HG03457 (cell line): ENCODE measurements at regions not wholly inside any gene's neighbourhood (a gene's known extent, or its start where the extent isn't known, plus 50 kb on each side); places are given as distances from the start of the nearest gene placed in this dataset.

Experiments
- ATAC-seq: cut with Tn5 transposase; IDR thresholded peaks from one replicate; pipeline ENCODE4 v1.9.1; 2021; ENCODE audit warnings: moderate number of reproducible peaks; ENCODE audit not compliant: unreplicated experiment

DNA sequence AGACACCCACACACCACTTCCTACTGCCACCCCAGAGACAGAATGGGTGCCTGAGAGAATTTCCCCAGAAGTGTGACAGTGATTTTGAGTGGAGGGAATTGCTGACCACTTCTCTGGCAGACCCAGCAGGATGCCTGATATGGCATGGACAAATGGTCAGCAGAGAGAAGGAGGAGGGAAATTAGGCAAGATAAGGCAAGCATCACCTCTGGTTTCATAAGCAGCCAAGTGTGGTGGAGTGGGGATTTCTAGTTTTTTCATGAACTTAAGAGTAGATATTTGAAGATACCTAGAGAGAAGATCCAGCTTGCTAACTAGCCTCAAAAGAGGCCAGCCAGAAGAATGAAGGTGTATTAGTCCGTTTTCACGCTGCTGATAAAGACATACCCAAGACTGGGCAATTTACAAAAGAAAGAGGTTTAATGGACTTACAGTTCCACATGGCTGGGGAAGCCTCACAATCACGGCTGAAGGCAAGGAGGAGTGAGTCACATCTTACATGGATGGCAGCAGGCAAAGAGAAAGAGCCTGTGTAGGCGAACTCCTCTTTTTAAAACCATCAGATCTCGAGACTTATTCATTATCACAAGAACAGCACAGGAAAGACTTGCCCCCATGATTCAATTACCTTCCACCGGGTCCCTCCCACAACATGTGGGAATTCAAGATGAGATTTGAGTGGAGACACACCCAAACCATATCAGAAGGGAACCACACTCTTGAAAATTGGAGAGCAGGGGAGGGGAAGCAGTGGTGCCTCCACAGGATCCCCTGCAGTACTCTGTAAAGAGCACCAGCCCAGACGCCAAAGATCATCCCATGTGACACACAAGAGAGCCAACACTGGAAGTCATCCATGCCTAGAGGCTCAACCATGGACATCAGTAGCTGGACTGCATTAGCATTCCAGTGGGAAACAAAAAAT, 64.2 kb downstream of the RBM43 start:
- no peak for ATAC-seq

DNA sequence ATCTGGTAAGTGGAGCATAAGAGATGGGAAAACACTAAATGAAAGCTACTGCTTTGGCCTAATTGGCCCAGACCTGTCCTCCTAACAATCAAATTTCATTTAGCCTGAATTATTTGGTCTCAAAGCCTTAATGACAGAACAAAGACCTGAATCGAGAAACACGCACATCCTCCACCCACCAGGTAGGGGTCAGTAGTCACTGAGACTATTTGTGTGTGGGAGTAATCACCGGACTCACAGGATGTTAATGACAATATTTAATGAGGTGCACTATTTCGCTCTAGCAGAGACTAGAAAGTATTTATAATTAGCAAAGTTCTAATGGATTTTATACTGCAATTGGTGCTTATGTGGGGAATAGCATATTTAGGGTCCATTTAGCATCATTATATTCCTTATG, 68.1 kb downstream of the RBM43 start:
- no peak for ATAC-seq

DNA sequence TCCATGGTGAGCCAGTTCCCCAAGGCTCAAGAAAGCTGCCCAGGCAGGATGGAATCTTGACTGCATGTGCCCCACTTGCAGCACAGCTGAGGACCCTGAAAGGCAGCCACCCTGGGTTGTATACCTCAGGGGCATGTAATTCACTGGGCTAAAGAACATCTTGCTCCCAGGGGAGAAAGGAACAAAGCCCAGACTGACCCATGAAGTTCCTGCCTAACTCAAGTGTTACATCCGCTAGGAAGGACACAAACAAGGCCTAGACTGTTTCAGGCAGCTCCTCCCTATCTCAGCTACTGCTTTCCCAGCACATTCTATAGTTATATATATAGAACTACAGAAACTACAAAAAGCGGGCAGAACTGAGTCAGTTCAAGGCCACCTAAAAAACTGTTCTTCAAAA, 69.0 kb downstream of the RBM43 start:
- ATAC-seq, result no peak

- no peak for ATAC-seq
Measured at GRCh38 chr2:151191001-151191400, 70.7 kb downstream of the RBM43 start.

GRCh38 chr2:151189125-151189524, 72.5 kb downstream of the RBM43 start:
- no peak for ATAC-seq

- no peak for ATAC-seq
Measured at GRCh38 chr2:151186011-151186410, 75.7 kb downstream of the RBM43 start.

GRCh38 chr2:151182899-151183809, 78.5 kb downstream of the RBM43 start:
- no peak for ATAC-seq

DNA sequence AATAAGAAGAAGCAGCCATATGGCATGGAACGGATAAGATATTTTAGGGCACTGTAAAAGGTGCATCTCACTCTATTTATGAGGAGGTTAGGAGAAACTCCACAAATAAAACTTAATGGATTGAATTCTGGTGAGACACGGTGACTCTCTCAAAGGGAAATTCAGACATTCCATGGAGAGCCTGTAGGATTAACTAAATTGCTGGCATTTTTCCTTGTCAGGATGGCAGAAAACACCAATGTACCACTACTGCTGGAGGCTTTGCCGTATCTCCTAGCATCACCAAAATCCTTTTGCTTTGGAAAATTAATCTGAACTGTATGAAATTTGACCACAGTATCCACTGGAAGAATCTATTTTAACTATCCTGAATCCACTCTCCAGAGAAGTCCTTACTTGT, 79.3 kb downstream of the RBM43 start:
- ATAC-seq, result no peak

- no peak for ATAC-seq
Measured at GRCh38 chr2:151181524-151181923, 80.1 kb downstream of the RBM43 start.

DNA sequence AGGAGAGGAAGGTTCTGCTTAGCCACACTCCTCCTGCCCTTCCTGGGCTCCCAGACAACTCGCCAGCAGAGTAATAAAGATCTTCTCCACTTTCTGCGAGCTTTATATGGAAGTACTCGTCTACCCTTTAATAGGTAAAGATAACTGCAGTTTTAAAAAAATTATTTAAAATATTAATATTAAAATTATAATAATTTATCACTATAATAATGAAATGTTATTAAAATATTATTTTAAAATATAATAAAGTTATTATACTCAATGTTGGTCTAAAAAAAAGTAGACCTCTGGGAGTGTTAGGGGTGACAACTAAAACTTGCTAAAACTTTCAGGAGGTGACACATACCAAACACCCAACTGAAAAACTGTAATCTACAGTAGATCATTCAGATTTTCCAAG, 81.5 kb downstream of the RBM43 start:
- ATAC-seq, result no peak

DNA sequence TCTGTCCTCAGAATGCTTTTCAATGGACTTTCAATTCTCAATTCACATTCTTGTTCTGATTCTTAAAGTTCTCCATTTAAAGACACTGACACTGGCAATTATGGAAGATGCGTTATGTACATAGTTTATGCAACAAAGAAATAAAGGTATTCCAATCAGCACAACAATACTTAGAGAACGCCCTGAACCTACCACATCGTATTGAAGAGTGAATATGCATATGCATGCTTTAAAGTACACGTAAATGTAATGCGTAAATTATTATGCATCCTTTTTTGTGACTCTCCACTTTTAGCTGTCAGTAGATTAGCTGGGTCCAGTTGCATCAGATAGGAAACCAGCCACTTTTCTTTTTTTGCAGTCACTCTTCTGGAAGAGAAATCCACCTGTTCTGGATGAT, 83.5 kb downstream of the RBM43 start:
- ATAC-seq, result no peak

DNA sequence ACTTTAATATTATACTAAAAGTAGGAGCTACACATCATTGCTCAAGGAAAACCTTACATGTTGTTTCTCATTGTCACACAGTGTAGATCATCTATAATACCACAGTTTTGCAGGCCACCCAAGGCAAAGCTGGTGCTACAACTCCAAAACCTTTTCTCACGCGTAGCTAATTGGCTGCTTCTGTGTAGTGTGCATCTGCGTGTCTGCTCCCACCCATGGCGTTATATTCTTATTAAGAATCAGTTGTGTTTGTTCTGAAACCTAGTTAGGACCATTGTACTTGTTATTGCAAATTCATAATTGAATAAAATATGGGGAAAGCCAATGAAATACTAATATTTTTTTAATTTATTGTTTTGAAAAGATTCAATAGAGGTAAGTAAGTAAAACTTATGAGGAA, 83.9 kb downstream of the RBM43 start:
- no peak for ATAC-seq

- ATAC-seq, result no peak
Measured at GRCh38 chr2:151176661-151177060, 85.0 kb downstream of the RBM43 start.

GRCh38 chr2:151175864-151176263, 85.8 kb downstream of the RBM43 start:
- no peak for ATAC-seq

GRCh38 chr2:151174127-151174526, 87.5 kb downstream of the RBM43 start:
- no peak for ATAC-seq

DNA sequence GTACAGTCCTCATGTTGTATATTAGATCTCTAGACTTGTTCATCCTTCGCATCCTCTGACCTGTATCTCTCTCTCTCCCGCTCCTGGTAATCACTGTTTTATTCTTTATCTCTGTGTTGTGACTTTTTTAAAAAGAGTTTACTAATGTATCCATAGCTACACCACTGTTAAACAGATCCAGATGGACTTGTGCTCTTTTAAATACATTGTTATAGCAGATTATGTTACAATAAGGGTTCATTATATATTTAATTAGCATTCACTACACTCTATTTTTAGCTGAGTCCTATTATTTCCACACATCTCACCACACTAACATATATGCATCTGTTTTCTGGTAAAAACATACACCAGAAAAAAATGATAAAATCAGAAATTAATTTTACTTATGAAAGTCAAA, 90.5 kb downstream of the RBM43 start:
- no peak for ATAC-seq

GRCh38 chr2:151166410-151166809, 95.3 kb downstream of the RBM43 start:
- ATAC-seq, result no peak

- ATAC-seq, result no peak
Measured at GRCh38 chr2:151165105-151165684, 96.5 kb downstream of the RBM43 start.

- ATAC-seq, result no peak
Measured at GRCh38 chr2:151161821-151162551, 99.7 kb downstream of the RBM43 start.

GRCh38 chr2:151159109-151159662, 102.5 kb downstream of the RBM43 start:
- no peak for ATAC-seq
